ENCODE measurements at regions not wholly inside any gene's neighbourhood (a gene's known extent, or its start where the extent isn't known, plus 50 kb on each side); places are given as distances from the start of the nearest gene placed in this dataset.

- no peak for DNase-seq
Measured at GRCh38 chr6:40192516-40192915, 258.3 kb upstream of the MOCS1 start.

- no peak for DNase-seq
Measured at GRCh38 chr6:40188931-40189330, 254.7 kb upstream of the MOCS1 start.

- no peak for DNase-seq
Measured at GRCh38 chr6:40187535-40188144, 253.4 kb upstream of the MOCS1 start.

- no peak for DNase-seq
Measured at GRCh38 chr6:40185486-40185885, 251.2 kb upstream of the MOCS1 start.

- DNase-seq, result no peak
Measured at GRCh38 chr6:40183902-40184301, 249.6 kb upstream of the MOCS1 start.

GRCh38 chr6:40181367-40181766, 247.1 kb upstream of the MOCS1 start:
- no peak for DNase-seq

GRCh38 chr6:40180271-40180670, 246.0 kb upstream of the MOCS1 start:
- DNase-seq, result no peak

- DNase-seq, result no peak
Measured at GRCh38 chr6:40179496-40179895, 245.2 kb upstream of the MOCS1 start.

GRCh38 chr6:40177598-40177997, 243.3 kb upstream of the MOCS1 start:
- DNase-seq, result no peak

- no peak for DNase-seq
Measured at GRCh38 chr6:40176152-40176551, 241.9 kb upstream of the MOCS1 start.

GRCh38 chr6:40172272-40172671, 238.0 kb upstream of the MOCS1 start:
- DNase-seq, result no peak

GRCh38 chr6:40171343-40171742, 237.1 kb upstream of the MOCS1 start:
- DNase-seq, result no peak

GRCh38 chr6:40170856-40171255, 236.6 kb upstream of the MOCS1 start:
- no peak for DNase-seq

- DNase-seq, result no peak
Measured at GRCh38 chr6:40169878-40170277, 235.6 kb upstream of the MOCS1 start.

- DNase-seq, result no peak
Measured at GRCh38 chr6:40166963-40167362, 232.7 kb upstream of the MOCS1 start.

GRCh38 chr6:40165036-40165709, 230.9 kb upstream of the MOCS1 start:
- no peak for DNase-seq

GRCh38 chr6:40164345-40164755, 230.1 kb upstream of the MOCS1 start:
- peak; percentile 69 to 74 for DNase-seq

GRCh38 chr6:40163924-40164323, 229.7 kb upstream of the MOCS1 start:
- no peak for DNase-seq

GRCh38 chr6:40162074-40162473, 227.8 kb upstream of the MOCS1 start:
- DNase-seq, result no peak

GRCh38 chr6:40160826-40161225, 226.6 kb upstream of the MOCS1 start:
- no peak for DNase-seq

- no peak for DNase-seq
Measured at GRCh38 chr6:40159865-40160264, 225.6 kb upstream of the MOCS1 start.

GRCh38 chr6:40152701-40153436, 218.6 kb upstream of the MOCS1 start:
- no peak for DNase-seq

GRCh38 chr6:40152196-40152595, 217.9 kb upstream of the MOCS1 start:
- no peak for DNase-seq

- DNase-seq, result no peak
Measured at GRCh38 chr6:40148882-40149573, 214.8 kb upstream of the MOCS1 start.

All from NCI-H1930 (cell line).